HG03558 (cell line): ENCODE measurements at regions not wholly inside any gene's neighbourhood (a gene's known extent, or its start where the extent isn't known, plus 50 kb on each side); places are given as distances from the start of the nearest gene placed in this dataset.
"Not testable (repeated sequence)": the region's sequence is repeated elsewhere in the genome, so short reads cannot be mapped to it uniquely, and the experiment has no call there.

Experiments
- ATAC-seq: cut with Tn5 transposase; IDR thresholded peaks from one replicate; pipeline ENCODE4 v1.9.1; 2021; ENCODE audit warnings: moderate number of reproducible peaks; ENCODE audit not compliant: unreplicated experiment; ENCODE audit errors: extremely low read depth

- ATAC-seq, result no peak
Observed at GRCh38 chr7:106535234-106535932, 125.6 kb downstream of the CCDC71L start.

- no peak for ATAC-seq
Observed at GRCh38 chr7:106534271-106534846, 126.6 kb downstream of the CCDC71L start.

DNA sequence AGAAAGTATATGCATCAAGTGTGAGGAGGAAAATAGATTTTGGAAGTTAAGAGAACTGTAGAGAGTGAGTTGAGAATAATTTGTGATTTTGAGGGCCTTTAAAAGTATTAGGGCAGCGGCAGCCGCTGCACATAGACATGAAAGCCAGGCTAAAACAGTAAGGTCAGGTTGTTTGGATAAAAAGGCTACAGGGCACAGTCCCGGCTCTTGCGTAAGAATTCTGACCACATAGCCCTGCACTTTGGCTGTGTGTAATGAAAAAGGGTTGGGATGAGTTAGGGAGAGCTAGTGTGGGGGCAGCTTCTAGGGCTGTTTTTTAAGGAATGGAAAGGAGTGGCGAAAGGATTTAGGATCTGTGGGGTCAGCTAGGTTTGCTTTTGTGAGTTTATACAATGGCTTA lies 130.8 kb downstream of the CCDC71L start:
- ATAC-seq, result not testable (repeated sequence)

DNA sequence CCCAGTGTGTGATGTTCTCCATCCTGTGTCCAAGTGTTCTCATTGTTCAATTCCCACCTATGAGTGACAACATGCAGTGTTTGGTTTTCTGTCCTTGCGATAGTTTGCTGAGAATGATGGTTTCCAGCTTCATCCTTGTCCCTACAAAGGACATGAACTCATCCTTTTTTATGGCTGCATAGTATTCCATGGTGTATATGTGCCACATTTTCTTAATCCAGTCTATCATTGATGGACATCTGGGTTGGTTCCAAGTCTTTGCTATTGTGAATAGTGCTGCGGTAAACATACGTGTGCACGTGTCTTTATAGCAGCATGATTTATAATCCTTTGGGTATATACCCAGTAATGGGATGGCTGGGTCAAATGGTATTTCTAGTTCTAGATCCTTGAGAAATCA lies 134.3 kb downstream of the CCDC71L start:
- not testable (repeated sequence) for ATAC-seq

- no peak for ATAC-seq
Observed at GRCh38 chr7:106524690-106525059, 136.3 kb downstream of the CCDC71L start.

GRCh38 chr7:106523482-106523881 lies 137.5 kb downstream of the CCDC71L start:
- no peak for ATAC-seq

- ATAC-seq, result no peak
Observed at GRCh38 chr7:106522696-106523095, 138.3 kb downstream of the CCDC71L start.

GRCh38 chr7:106521541-106521940 lies 139.4 kb downstream of the CCDC71L start:
- ATAC-seq, result no peak

DNA sequence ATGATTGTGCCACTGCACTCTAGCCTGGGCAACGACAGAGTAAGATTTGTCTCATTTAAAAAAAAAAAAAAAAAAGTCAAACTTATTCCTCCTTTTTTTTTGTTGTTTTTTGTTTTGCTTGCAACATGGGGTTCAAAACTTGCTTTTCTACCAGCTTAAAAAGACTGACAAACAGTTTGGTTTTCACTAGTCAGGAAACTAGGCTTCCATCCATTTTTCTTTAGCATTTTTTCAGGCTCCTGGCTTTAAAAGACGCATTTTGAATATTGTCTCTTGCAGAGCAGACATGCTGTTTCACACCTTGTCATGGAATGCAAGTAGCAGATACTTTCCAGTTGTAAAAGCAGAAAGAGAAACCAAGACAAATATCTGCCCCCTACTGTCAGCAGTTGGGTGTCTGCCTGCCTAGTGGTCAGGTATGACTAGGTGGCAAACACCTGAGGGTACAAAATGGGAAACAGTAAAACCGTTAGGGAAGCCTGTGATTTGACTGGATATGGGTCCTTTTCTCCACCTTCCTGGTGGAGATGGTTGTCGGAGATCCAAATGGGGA lies 139.9 kb downstream of the CCDC71L start:
- no peak for ATAC-seq

- ATAC-seq, result no peak
Observed at GRCh38 chr7:106518967-106519366, 142.0 kb downstream of the CCDC71L start.

- ATAC-seq, result no peak
Observed at GRCh38 chr7:106518239-106518638, 142.7 kb downstream of the CCDC71L start.

DNA sequence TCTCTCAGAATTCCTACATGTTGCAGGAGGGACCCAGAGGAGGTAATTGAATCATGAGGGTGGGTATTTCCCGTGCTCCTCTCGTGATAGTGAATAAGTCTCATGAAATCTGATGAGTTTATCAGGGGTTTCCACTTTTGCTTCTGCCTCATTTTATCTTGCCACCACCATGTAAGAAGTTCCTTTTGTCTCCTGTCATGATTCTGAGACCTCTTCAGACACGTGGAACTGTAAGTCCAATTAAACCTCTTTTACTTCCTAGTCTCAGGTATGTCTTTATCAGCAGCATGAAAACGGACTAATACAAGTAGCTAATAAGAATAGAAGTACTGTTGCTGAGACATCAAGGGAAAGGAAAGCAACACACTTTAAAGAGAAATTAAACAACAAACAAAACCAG lies 143.4 kb downstream of the CCDC71L start:
- ATAC-seq, result no peak

- ATAC-seq, result no peak
Observed at GRCh38 chr7:106515321-106515720, 145.6 kb downstream of the CCDC71L start.

DNA sequence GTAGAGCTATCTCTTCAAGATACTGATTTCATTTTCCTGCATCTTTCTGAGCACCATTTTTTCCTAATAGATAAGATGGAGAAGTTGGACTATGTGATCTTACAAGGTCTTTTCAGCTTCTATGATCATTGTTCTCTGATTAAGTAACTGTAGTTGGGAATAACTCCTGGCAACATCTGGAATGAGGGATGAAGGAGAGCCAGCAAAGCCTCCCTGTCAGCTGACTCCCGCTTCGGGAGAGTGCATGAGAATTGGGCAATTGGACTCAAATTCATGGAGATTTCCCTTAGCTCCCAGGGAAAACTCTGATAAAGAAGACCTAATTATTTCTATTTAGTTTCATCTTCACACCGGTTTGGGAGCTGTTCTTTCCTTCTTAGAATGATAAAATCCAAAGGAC lies 146.1 kb downstream of the CCDC71L start:
- ATAC-seq, result no peak

DNA sequence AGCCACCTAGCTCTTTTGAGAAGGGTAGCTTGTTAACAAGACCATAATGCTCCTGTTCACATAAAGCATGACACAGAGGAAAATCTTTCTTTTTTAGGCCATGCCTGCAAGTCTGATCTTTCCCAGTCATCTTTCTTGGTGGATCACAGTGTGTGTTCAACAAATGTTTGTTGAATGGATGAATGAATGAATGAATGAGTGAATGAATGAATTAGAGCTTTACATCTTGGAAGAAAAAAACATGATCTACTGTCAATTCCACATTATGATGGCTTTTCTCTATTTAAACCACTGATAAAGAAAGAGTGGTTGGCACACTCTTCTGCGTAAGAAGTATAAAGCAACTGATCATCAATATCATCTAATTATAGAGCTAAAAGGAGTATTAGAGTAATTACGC lies 148.7 kb downstream of the CCDC71L start:
- ATAC-seq, result no peak

DNA sequence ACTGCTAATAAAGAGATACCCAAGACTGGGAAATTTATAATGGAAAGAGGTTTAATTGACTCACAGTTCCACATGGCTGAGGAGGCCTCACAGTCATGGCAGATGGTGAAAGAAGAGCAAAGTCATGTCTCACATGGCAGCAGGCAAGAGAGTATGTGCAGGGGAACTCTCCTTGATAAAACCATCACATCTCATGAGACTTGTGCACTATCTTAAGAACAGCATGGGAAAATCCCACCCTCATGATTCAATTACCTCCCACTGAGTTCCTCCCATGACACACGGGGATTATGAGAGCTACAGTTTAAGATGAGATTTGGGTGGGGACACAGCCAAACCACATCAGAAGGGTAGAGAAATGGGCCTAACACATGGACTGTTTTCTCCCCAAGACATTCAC lies 156.3 kb downstream of the CCDC71L start:
- no peak for ATAC-seq

DNA sequence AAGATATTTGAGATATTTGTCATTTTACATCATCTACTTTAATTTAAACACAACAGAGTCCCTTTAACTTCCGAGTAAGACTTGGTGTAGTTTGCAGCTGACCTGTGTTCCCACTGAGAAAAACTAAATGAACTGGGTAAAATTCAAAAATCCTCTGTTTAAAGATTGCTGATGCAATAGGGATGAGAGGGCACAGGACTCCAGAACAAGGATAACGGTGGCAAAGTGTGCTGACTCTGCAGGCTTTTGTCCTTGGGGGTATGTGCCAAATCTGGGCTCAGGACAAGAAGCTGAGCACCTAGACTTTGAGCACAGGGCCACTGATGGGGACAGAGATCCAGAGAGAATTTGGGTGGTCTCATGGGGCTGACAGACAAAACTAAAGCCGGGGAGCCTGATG lies 156.8 kb downstream of the CCDC71L start:
- ATAC-seq, result no peak

DNA sequence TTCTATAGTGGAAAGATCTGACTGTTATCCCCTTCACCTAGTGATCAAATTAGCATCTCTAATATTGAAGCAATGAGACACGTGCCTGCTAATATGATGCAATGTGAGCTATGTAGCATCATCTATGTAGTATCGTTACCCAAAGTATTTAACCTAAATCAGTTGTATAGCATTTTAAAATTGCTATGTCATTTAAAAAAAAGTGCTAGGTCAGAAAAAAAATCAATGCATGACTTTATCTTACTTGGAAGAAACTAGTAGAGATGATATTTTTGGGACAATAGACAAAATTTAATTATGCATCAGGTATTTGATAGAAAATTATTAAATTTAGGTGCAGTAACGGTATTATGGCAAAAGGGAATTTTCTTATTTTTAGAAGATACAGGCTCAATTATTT lies 157.3 kb downstream of the CCDC71L start:
- no peak for ATAC-seq

DNA sequence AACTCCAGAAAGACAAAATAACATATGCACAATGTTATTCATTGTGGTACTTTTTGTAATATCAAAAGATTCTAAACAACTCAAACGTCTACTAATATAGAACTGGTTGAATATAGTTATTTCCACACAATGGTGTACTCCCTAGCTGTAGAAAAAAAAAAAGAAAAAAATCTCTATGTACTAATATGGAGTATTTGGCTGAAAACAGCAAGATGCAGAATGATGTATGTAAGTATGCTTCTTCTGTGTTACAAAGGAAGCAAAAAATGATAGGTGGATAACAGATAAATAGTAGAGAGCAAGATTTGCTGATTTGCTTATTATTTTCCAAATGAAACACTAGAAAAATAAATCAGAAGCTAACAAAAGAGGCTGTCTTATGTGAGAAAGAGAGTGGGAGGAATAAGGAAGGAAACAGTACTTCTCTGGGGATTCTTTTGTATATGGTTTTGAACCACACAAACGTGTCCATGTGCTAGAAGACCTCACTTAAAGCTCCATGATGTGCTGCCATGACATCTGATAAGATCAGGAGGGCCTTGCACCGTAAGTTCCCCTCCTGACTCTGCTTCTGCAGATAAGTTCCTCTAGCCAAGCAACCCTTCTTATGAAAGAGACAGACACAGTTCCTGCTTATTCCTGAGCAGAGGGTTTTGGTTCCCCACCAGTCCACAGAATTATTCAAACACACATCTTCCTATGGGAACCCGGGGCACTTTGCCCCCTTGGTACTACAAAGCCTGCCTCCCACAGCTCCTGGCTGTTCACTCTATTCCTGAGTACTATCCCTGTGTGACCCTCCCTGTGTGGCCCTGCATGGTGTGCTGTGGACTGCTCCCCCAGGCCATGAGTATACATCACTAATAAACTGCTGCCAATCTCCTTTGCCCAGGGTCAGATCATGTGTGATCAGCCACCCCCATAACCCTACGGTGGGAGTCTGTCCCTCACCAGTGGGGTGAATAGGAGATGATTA lies 159.1 kb downstream of the CCDC71L start:
- no peak for ATAC-seq

DNA sequence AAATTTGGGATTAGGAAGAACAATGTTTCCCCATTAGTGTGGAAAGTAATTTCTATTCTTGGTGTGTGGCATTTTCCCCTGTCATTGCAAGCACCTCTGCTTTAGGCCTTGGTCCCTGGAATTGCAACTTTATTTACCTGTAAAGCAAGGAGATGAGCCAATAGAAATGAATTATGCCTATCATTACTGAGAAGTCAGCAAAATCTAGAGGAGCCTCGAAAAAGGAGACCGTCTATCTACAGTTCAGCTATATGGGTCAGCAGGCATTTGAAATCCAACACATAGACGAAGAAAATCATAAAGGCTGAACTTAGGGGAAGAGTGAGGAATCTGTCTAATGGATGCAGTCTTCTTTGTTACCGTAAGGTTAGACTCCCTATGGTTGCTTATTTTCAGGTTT lies 161.1 kb downstream of the CCDC71L start:
- ATAC-seq, result no peak

DNA sequence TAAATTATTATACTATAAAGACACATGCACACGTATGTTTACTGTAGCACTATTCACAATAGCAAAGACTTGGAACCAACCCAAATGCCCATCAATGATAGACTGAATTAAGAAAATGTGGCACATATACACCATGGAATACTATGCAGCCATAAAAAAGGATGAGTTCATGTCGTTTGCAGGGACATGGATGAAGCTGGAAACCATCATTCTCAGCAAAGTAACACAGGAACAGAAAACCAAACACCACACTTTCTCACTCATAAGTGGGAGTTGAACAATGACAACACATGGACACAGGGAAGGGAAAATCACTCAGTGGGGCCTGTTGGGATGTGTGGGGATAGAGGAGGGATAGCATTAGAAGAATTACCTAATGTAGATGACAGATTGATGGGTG lies 163.0 kb downstream of the CCDC71L start:
- not testable (repeated sequence) for ATAC-seq
